NCI-H1694 treated with DMSO at 0.1 percent for 48 hours (cell line): ENCODE measurements at regions not wholly inside any gene's neighbourhood (a gene's known extent, or its start where the extent isn't known, plus 50 kb on each side); places are given as distances from the start of the nearest gene placed in this dataset.

Source experiments
- DNase-seq: peaks from one replicate; lab custom pipeline; 2025; lab: John Stamatoyannopoulos, UW

DNA sequence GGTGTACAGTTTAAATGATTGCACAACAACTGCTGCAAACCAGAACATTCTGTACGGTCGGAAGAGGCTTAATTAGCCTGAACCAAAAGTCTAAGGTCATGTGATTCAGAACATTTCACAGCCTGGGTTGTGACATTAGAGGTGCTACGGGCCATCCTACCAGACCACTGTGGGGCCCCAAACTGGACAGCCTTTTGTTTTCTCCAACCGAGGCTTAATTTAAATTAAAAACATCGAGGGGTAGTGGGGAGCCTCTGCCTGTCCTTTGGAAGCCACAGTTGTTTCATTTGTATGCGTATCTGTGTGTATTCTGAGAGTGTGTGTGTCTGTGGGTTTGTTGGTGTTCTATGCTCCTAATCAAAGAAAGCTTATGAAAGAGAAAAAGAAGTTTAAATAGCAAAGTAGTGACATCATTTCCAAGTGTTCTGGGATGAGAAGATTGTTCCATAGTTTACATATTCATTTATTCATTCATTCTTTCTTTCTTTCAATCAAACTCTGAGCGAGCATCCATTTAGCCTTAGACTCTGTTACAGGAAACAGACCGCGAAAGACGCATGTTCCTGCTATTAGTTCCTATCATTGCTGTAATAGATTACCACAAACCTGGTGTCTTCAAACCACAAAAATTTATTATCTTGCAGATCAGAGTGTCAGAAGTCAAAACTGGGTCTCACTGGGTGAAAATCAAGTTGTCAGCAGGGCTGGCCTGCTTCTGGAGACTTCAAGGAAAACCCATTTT is 444.8 kb downstream of the FOXO1 start:
- DNase-seq, result no peak

DNA sequence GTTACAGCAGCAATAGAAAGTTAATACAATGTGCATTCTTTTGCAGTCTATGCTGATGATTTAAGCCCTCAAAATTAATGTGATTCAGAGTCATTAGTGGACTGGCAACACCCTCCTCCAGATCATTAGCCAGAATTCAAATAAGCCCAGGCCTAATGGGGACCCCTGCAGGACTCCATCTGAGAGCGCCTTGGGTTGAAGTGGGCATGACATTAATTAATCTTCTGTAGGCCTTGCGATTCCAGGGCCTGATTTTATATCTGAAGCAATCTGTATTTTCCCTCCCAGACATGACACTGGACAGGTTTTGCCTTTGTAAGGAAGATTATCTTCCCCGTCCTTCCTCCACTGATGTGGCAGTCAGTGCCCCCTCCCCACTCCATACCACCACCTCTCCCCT is 442.9 kb downstream of the FOXO1 start:
- DNase-seq, result no peak

DNA sequence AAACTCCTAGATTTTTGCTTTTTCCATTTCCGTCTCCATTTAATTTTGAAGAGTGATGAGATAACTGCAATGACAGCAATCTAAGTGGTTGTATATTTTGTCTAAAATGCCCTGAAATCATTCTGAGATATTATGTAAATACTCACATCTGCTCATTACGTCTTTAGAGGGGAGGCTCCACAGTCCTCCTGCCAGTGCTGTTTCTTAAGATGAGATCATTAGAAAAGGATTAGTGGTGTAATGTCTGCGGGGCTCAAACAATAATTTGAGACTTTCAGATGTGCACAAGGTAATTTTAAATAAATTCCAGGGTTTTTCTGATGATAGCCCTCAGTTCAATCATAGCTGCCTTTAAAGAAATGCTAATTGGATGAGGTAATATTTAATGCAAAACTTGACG is 437.9 kb downstream of the FOXO1 start:
- DNase-seq, result no peak

DNA sequence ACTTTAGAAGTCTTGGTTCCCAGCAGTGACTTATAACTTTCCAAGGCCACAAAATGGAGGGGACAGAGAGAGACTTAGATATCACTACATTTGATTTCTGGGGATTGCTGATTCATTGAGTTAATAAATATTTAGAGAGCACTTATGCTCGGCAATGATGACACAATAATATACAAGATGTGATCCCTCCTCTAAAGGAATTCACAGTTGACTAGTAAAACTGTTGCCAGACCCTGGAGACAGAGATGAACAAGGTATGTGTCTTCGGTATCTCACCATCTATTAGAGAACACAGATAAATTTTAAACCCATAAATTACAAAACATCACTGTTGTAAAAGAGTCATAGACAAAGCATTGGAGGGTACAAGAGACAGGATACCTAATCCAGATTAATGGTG is 437.5 kb downstream of the FOXO1 start:
- DNase-seq, result no peak

DNA sequence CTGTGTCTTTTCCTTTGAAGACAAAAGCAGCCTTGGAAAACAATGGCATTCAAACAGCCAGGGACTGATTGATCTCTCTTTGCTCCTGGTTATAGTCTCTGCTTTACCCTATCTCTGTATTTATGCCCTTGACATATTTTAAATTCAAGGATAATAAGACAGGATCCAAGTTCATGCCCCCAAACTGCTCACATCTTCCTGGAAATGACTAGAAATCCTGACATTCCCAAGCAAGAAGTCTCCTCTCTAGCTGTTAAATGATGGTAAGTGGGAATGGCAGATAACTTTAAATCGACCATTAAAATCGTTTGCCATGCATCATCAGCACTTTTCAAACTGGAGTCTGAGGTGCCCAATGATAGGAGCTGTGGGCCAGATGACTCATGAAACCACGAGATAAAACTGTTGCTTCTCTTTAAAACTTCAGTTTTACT is 435.6 kb downstream of the FOXO1 start:
- DNase-seq, result no peak

DNA sequence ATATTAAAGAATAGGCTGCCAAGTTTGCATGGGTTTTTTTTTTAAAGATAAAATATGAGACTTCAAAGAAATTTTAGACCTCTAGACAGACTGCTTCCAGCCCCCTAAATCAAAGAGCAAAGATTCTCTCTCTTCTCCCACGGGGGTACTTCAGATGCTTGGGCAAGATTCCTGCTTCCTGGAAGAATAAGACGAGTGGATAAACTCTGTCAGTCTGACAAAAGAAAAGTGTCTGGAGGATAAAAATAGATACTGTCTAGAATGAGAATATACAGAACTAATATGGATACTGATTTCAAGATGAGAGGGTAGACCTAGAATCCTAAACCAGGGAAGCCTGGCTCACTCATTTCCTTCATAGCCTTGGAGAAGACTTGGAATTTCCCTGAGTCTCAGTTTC is 435.1 kb downstream of the FOXO1 start:
- no peak for DNase-seq

DNA sequence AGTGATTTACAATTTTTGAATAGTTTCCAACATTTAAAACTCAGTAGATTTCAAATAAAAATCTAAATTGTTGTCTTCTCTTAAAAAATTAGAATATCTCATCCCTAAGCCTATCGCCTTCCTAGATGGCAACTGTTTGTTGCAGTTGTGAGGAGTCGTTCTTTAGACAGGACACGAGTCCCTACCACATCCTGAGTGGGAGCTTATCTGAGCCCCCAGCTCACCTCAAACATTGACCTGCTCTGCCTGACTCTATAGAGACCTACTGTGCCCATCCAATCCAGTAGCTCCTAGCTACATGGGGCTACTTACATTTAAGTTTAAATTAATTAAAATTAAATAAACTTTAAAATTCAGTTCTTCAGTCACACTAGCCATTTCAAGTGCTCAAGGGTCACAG is 434.7 kb downstream of the FOXO1 start:
- DNase-seq, result no peak

GRCh38 chr13:40232311-40233040 is 434.0 kb downstream of the FOXO1 start:
- peak; percentile 56 for DNase-seq

- peak; percentile 99 for DNase-seq
These were observed 432.7 kb downstream of the FOXO1 start for GRCh38 chr13:40233731-40234195.

DNA sequence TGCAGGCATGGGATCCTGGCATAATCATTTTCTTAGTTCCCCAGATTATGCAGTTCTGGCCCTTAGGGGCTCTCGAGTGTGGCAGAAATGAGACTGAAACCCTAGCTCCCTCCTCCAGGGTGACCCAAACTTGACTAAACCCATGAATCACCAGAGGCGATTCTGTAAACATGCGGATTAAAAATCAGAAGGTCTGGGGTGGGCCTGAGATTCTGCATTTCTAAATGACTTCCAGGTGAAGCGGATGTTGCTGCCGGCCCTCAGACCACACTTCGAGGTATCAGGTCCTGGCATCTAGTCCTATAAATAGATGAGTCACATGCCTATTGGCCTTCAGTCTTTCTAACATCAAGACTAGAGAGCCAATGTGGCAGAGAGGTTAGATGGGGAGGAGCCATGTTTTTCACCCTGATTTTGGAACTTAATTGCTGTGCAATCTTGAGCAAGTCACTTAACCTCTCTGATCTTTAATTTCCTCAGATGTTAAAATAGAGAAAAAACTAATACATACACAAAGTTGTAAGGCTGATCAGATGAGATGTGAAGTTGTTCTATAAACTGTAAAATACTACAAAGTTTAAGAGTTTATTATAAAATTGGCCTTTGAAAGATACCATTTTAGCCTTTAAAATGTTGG is 431.2 kb downstream of the FOXO1 start:
- DNase-seq, result no peak

GRCh38 chr13:40236566-40237168 is 429.8 kb downstream of the FOXO1 start:
- no peak for DNase-seq

- DNase-seq, result no peak
These were observed 427.7 kb downstream of the FOXO1 start for GRCh38 chr13:40238761-40239160.

DNA sequence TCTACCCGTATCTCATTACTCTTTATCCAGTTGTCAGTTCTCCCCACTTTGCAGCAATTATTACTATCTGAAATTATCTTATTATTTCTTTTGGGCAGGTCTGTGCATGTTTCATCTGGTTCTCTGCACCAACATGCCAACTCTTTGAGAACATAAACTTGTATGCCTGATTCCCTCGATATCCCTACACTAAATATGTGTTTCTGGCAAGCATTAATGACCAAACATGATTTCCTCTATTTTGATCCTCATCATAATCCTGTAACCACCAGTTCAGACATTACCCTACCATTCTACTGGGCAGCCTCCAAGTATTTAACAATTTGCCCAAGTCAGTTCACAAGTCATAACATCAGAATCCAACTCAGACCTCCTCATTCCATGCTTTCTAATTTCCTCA is 426.1 kb downstream of the FOXO1 start:
- DNase-seq, result no peak

DNA sequence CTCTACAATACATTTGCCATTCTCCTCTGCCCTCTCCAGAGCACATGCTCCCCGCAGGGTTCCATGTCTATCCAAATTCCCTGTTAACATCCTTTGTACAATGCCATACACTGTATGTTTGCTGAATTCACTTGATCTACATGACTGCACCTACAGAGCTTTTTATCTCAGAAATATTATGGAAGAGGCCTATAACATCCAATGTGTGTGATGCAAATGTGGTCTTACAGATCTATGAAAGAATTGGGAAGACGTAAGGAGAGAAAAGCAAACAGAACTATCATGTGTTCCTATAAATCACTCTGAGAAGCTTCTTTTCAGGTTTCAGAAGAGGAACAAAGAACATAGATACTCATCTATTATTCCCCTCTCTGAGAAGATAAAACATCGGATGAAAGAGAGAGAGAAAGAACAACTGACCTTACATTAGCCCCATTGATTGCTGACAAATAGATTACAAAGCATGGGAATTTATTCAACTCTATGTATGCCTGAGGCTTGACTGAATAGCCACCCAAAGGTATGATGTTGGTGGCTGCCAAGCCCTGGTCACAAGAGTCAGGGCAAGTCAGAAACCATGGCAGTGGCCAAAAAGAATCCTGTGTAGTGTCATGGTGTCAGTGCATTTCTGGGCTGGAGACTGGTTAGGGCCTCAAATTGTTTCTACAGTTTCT is 425.2 kb downstream of the FOXO1 start:
- DNase-seq, result no peak

DNA sequence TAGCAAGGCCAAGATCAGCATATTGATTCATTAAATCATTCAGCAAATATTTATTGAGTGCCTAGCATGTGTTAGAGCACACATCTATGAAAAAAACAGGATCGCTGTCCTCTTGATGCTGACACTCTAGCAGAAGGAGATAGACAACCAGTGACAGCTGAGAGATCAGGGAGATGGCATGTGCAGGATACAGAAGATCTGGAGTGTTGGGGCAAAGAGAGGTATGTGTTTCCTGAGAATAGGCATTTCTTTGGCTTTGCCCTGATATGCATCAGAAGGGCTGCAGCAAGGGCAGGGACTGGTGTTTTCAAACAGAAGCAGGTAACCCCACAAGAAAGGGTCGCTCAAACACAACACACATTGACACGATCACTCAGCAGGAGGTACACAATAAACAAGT is 423.4 kb downstream of the FOXO1 start:
- no peak for DNase-seq

GRCh38 chr13:40243982-40244381 is 422.5 kb downstream of the FOXO1 start:
- no peak for DNase-seq

DNA sequence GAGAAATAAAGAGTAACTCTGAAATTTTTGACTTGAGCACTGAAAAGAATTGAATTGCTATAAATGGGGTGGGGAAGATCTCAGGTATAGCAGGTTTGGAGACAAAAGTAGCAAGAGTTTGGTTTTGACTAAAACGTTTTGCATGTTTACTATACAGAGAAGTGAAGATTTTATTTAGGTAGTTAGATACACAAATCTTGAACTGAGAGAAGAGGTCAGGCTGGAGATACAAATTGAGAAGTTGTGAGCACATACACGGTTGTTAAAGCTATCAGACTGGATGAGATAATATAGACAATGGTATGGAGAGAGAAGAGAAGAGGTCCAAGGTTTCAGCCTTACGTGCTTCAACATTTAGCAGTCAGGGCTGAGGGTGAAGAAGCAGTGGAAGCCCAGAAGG is 420.9 kb downstream of the FOXO1 start:
- no peak for DNase-seq

- no peak for DNase-seq
These were observed 418.6 kb downstream of the FOXO1 start for GRCh38 chr13:40247845-40248244.

- DNase-seq, result no peak
These were observed 415.0 kb downstream of the FOXO1 start for GRCh38 chr13:40251343-40252032.

GRCh38 chr13:40252241-40252640 is 414.2 kb downstream of the FOXO1 start:
- no peak for DNase-seq

DNA sequence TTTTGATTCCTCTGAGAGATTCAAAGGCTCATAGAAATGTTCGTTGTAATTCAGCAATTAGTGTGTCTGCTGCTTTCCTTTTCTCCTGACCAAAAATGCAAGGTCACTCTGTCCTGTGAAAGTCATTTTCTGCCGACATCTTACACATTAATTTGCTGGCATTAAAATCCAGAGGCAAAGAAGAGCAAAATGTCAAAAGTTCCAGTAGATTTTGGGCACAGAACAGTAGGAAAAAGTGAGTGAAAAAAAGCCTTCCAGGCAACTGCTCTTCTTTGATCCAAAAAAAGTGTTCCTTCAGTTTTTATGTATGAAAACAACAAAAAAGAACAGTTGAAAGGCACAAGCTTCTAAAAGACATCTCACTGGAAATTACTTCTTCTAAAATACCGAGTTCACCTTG is 413.8 kb downstream of the FOXO1 start:
- DNase-seq, result no peak
